HEK293 (cell line): ENCODE measurements at regions not wholly inside any gene's neighbourhood (a gene's known extent, or its start where the extent isn't known, plus 50 kb on each side); places are given as distances from the start of the nearest gene placed in this dataset.
"Not testable (repeated sequence)": the region's sequence is repeated elsewhere in the genome, so short reads cannot be mapped to it uniquely, and the experiment has no call there.

Experiments
- ZNF292 ChIP-seq: fragments of 450-650 bp; formaldehyde crosslinking; IDR thresholded peaks from 2 replicates; pipeline ENCODE4 v1.5.1; 2016; ENCODE audit warnings: low read depth, missing biosample characterization, missing genetic modification characterization, borderline replicate concordance
- TF ChIP-seq, protein P1 (sequence below): fragments of 450-650 bp; formaldehyde crosslinking; IDR thresholded peaks from 2 replicates; pipeline ENCODE4 v1.5.1; 2016; ENCODE audit warnings: missing biosample characterization, missing genetic modification characterization

DNA sequence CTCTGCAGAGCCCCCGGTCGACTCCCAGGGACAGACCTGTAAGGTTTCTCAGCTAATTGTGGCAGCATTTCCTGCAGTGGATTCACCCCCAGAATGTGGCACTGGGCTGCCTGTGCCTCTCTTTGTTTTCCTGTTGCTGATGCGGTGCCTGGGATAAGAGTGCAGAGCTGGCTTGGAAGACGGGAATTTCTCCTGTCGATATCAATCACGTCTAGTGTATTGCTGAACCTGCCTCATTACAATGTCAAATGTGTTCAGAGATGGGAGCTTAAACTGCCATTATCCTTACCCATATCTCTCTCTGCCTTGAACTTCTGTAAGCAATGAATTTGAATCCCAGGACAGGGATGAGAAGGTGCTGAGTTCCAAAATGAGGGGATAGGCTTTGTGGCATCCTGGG is 350.9 kb downstream of the ADGRD1 start:
- not testable (repeated sequence) for TF ChIP-seq ZNF292 (tag by site-specific recombination)
- TF ChIP-seq, protein P1, sequence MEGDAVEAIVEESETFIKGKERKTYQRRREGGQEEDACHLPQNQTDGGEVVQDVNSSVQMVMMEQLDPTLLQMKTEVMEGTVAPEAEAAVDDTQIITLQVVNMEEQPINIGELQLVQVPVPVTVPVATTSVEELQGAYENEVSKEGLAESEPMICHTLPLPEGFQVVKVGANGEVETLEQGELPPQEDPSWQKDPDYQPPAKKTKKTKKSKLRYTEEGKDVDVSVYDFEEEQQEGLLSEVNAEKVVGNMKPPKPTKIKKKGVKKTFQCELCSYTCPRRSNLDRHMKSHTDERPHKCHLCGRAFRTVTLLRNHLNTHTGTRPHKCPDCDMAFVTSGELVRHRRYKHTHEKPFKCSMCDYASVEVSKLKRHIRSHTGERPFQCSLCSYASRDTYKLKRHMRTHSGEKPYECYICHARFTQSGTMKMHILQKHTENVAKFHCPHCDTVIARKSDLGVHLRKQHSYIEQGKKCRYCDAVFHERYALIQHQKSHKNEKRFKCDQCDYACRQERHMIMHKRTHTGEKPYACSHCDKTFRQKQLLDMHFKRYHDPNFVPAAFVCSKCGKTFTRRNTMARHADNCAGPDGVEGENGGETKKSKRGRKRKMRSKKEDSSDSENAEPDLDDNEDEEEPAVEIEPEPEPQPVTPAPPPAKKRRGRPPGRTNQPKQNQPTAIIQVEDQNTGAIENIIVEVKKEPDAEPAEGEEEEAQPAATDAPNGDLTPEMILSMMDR (tag by site-specific recombination), result not testable (repeated sequence)
